ENCODE measurements at regions not wholly inside any gene's neighbourhood (a gene's known extent, or its start where the extent isn't known, plus 50 kb on each side); places are given as distances from the start of the nearest gene placed in this dataset.

DNA sequence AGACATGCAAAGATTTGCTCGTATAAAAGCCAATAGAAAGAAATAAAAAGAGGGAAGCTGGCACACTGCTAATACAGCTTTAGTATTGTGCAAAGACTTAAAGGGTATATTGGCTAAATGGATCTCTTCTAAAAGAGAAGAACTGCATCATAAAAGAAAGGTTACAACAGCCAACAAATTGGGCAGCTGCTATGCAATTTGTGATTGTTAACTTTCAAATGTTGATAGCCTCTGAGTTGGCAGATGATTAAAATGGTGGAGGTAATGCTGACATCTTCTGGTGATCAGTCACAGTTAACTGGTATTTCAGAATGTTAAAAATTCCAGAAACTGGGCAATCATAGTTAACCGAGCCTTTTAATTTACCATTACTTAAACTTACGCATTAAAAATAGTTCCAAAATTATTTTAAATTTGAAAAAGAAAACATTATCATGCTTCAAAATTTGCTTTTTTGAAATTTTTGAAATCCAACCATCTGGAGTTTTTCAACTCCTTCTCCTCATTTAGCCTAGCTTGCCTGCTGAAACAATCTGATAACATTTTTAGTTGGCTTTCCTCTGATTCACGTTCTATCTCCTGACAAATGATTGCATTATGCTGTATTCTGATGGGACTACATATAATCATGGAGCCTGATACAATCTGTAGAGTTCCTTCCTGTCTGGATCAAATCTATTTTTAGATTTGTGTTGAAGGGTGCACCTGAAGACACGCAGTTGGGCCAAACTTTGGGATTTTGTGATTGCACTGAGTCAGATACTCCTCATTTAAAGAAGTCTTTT lies 144.0 kb upstream of the PDZRN3 start:
- H3K27ac ChIP-seq, result no peak overlapping the region
- H3K9me3 ChIP-seq, result peaks cover 0 to 6% of the 10 kb centered on the region in 2 donors
- no peaks in the 10 kb centered on the region for H3K27me3 ChIP-seq
- no peaks in the 10 kb centered on the region for H3K36me3 ChIP-seq
- DNase-seq (ENCODE audit: low spot score in 2 of 2), result no peak
- TF ChIP-seq POLR2A (IDR thresholded peaks at IDR 0.05), result no peak
- no peak for TF ChIP-seq CTCF (IDR thresholded peaks at IDR 0.05)
- no peak for TF ChIP-seq POLR2AphosphoS5 (IDR thresholded peaks at IDR 0.05)
- intact Hi-C loops (cut with DNase I; ENCODE audit: low total_unique reads), result no loop called here
- no peaks in the 10 kb centered on the region for H3K4me1 ChIP-seq
- no peak overlapping the region for H3K4me3 ChIP-seq

DNA sequence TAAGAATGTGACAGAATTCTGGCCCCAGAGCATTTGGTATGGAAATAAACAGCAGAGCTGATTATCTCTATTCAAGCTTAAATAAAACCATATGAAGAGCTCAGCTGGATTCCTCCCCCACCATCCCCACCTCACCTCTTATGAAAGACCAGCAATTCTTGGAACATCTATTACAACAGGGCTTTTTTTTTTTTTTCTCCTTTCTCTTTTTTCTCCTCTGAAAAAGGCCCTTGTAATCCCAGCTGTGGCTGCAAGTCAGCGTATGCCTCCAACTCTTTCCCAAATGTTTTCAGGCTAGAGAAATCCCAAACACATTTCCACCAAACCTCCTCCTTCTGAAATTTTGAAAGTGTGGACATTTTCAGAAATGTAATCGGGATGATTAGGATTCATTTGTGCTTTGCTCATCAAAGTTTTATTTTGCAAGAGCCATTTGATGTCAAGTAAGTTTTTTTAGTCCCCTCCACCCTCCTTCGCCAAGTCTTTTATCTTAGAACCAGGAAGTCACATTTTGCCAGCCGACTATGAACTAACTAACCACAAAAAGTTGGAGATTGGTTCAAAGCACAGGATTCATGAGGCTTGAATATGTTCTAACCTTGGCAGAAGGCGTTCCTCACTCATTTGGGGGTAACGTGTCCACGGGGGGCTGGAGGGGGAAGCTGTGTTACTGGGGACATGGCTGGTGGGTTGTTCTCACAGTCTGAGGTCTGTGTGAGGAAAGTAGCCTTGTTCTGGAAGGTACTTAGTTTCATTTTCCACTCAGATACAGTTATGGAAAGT lies 142.0 kb upstream of the PDZRN3 start:
- Histone ChIP-seq H3K4me3 (peak overlapping the region; percentile 7 to 56 (median 34)), H3K9me3 (peaks cover 0 to 6% of the 10 kb centered on the region in 2 donors), H3K4me1 (no peaks in the 10 kb centered on the region), H3K27me3 (no peaks in the 10 kb centered on the region), H3K36me3 (no peaks in the 10 kb centered on the region), H3K27ac (peak overlapping the region; percentile 79 to 88)
- intact Hi-C loops (cut with DNase I; ENCODE audit: low total_unique reads), result no loop called here
- DNase-seq (ENCODE audit: low spot score in 2 of 2), result peak in 1 of 2 donors; percentile 41
- peak in 1 of 3 donors; percentile 23 for TF ChIP-seq POLR2AphosphoS5 (IDR thresholded peaks at IDR 0.05)
- no peak for TF ChIP-seq POLR2A (IDR thresholded peaks at IDR 0.05)
- no peak for TF ChIP-seq CTCF (IDR thresholded peaks at IDR 0.05)

DNA sequence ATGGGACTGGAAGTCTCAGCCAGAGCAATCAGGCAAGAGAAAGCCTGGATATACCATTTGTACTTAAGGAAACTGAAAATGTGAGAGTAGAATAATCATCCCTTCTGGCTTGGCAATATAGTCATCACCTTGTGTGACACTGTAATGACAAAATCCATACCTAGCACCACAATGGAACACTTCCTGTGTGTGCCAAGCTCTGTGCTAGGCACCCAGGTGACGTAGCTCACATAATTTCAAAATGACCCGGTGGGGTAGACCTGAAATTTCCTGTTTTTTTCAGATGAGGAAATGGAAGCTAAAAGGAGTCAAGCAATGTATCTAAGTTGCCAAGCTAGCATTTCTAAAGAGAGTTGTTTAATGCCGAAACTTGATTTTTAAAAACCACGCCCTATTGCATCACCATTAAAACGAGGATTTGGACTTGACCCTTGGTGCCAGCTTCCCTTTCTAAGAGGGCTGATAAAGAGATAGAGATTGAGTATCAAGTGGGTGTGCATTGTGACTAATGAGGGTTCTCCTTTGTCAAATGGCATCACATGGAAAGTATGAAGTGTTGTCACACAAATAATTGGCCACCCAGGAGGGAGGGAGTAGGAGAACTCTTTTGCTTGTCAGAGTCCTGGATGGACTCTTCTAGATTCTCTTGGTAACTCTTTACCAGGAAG lies 141.3 kb upstream of the PDZRN3 start:
- Histone ChIP-seq H3K4me1 (no peaks in the 10 kb centered on the region), H3K27ac (peak overlapping the region; percentile 79 to 87), H3K36me3 (no peaks in the 10 kb centered on the region), H3K27me3 (no peaks in the 10 kb centered on the region), H3K9me3 (peaks cover 0 to 6% of the 10 kb centered on the region in 2 donors), H3K4me3 (peak overlapping the region in 2 of 3 donors; percentile 34)
- no peak for DNase-seq (ENCODE audit: low spot score in 2 of 2)
- intact Hi-C loops (cut with DNase I; ENCODE audit: low total_unique reads), result no loop called here
- no peak for TF ChIP-seq POLR2A (IDR thresholded peaks at IDR 0.05)

DNA sequence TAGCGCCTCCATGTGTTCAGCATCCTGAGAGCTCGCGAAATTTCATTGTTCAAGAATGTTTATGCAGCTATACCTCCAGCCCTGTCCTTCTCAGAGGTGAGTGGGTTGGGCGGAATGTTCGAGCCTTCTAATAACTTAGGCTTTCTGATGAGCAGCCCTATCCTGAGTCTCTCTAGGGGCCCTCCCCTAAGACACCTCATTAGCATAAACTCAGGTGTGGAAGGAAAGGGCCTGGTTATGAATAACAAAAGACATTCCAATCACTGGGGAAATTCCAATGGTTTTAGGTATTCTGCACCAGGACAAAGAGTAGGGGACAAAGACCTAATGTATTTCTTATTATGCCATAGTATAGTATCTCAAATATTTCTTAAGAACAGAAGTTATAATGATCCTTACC lies 138.1 kb upstream of the PDZRN3 start:
- H3K9me3 ChIP-seq, result no peaks in the 10 kb centered on the region
- intact Hi-C loops (cut with DNase I; ENCODE audit: low total_unique reads), result no loop called here
- H3K36me3 ChIP-seq, result no peaks in the 10 kb centered on the region
- no peak for TF ChIP-seq POLR2A (IDR thresholded peaks at IDR 0.05)
- no peak for TF ChIP-seq POLR2AphosphoS5 (IDR thresholded peaks at IDR 0.05)
- TF ChIP-seq CTCF (IDR thresholded peaks at IDR 0.05), result no peak
- no peaks in the 10 kb centered on the region for H3K27me3 ChIP-seq
- H3K27ac ChIP-seq, result no peak overlapping the region
- no peak for DNase-seq (ENCODE audit: low spot score in 2 of 2)
- no peaks in the 10 kb centered on the region for H3K4me1 ChIP-seq
- H3K4me3 ChIP-seq, result no peak overlapping the region

DNA sequence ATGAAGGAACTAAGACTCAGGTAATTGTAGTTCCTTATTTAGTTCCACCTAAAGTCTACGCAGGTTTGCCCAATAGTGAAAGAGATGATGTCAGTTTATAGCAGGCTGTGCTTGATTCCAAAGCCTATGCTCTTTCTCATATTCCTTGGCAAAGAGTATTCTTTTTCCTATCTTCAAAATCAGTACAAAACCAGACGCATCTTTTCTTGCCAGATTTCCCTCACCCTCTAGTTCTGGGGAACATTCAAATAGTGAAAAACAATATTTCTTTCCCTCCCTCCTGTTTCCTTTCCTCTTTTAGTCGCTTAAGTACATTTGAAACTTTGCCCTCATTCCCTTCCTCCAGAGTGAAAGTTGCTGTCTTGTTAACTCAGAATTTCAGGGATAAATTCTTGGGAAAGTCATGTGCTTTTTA lies 134.6 kb upstream of the PDZRN3 start:
- Histone ChIP-seq H3K27ac (peak overlapping the region; percentile 72 to 81), H3K4me1 (no peaks in the 10 kb centered on the region), H3K9me3 (no peaks in the 10 kb centered on the region), H3K4me3 (peak overlapping the region in 1 of 3 donors; percentile 39), H3K27me3 (no peaks in the 10 kb centered on the region), H3K36me3 (no peaks in the 10 kb centered on the region)
- intact Hi-C loops (cut with DNase I; ENCODE audit: low total_unique reads), result no loop called here
- DNase-seq (ENCODE audit: low spot score in 2 of 2), result no peak
- TF ChIP-seq POLR2AphosphoS5 (IDR thresholded peaks at IDR 0.05) (no peak), POLR2A (IDR thresholded peaks at IDR 0.05) (no peak), CTCF (IDR thresholded peaks at IDR 0.05) (no peak)

All from breast epithelium (tissue), 4 donors.